ENCODE measurements at regions not wholly inside any gene's neighbourhood (a gene's known extent, or its start where the extent isn't known, plus 50 kb on each side); places are given as distances from the start of the nearest gene placed in this dataset.
"Not testable (repeated sequence)": the region's sequence is repeated elsewhere in the genome, so short reads cannot be mapped to it uniquely, and the experiment has no call there.

DNA sequence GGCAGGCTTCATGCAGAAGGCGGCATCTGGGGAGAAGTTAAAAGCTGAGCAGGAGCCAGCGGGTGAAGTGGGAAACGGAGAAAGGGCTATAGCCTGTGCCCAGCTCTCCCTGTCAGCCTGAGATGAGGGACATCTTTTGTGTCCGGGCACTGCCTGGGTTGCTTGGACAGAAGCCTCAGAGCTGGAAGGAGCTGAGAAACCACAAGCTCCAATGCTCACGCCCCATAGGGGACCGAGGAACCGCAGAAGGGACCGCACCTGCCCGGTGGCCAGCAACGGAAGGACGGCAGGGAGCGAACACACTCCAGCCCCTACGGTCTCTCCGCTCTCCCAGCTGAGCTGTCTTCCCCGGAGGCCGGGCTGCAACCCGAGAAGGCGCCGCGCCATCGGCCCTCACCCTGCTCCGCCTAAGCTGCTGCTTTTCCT lies 175.8 kb downstream of the NPIPB11 start:
- no peak for DNase-seq (ENCODE audit: low read depth, low spot score)
- H3K9me3 ChIP-seq (ENCODE audit: low read depth, low read length): no peaks in the 10 kb centered on the region
- H3K9ac ChIP-seq (ENCODE audit: insufficient read length): no peak overlapping the region
- H3K4me3 ChIP-seq: no peak overlapping the region
- H3K36me3 ChIP-seq (ENCODE audit: insufficient read depth, low read length): no peaks in the 10 kb centered on the region
- H3K27ac ChIP-seq: no peak overlapping the region
- no peak for TF ChIP-seq POLR2AphosphoS5 (IDR thresholded peaks at IDR 0.05; ENCODE audit: borderline replicate concordance, low read depth, low read length)

DNA sequence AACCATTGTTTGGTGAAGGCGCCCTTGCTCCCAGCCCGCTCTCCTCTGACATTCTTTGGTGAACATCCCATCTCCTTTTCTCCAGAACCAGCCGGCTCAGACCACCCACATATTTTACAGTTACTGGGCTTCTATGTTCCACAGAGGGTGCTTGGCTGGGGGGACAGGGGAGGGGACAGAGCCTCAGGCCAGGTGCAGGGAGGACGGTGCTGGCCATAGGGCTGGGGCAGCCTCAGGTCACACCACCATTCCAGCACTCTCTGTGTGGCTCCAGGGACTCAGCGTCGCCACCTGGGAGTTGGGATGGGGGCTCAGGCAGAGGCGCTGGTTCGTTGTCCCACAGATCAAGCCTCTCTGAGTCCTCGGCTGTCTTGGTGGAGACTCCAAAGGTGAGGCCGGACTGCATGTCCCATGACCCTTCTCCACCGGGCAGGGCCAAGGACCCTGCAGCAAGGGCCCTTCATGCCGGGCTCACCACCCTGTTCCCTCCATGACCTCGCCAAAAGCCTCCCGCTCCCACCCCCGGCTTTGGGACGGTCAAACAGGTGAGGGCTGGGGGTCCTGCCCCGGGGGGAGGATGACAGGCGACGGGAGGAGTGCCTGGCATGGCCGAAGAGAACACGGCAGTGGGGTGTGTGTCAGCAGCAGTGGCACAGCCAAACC lies 176.4 kb downstream of the NPIPB11 start:
- not testable (repeated sequence) for DNase-seq (ENCODE audit: low read depth, low spot score)

DNA sequence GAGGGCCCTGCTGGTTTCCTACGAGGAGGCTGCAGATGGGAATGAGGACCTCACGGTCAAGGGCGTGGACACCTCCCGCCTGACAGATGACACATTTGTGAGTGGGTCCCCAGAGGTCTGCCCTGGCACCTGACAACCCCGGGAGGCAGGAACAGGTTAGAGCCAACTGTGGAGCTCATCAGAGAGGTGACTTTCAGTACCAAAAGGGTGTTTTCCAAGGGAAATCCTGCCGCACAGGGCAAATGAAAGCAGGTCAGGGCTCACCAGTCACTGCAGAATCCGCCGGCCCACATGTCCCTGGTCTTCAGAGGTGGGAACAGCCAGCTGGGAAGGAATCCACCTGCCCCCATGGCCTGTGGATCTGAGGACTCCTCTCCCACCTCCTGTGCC lies 176.9 kb downstream of the NPIPB11 start:
- not testable (repeated sequence) for H3K4me3 ChIP-seq; DNase-seq (ENCODE audit: low read depth, low spot score); H3K9ac ChIP-seq (ENCODE audit: insufficient read length); H3K9me3 ChIP-seq (ENCODE audit: low read depth, low read length); H3K27ac ChIP-seq; H3K36me3 ChIP-seq (ENCODE audit: insufficient read depth, low read length)

More for the DNA sequence above, 176.4 kb downstream of the NPIPB11 start:
- H3K9ac ChIP-seq (ENCODE audit: insufficient read length); H3K9me3 ChIP-seq (ENCODE audit: low read depth, low read length); H3K4me3 ChIP-seq; H3K27ac ChIP-seq; H3K36me3 ChIP-seq (ENCODE audit: insufficient read depth, low read length): not testable (repeated sequence)

DNA sequence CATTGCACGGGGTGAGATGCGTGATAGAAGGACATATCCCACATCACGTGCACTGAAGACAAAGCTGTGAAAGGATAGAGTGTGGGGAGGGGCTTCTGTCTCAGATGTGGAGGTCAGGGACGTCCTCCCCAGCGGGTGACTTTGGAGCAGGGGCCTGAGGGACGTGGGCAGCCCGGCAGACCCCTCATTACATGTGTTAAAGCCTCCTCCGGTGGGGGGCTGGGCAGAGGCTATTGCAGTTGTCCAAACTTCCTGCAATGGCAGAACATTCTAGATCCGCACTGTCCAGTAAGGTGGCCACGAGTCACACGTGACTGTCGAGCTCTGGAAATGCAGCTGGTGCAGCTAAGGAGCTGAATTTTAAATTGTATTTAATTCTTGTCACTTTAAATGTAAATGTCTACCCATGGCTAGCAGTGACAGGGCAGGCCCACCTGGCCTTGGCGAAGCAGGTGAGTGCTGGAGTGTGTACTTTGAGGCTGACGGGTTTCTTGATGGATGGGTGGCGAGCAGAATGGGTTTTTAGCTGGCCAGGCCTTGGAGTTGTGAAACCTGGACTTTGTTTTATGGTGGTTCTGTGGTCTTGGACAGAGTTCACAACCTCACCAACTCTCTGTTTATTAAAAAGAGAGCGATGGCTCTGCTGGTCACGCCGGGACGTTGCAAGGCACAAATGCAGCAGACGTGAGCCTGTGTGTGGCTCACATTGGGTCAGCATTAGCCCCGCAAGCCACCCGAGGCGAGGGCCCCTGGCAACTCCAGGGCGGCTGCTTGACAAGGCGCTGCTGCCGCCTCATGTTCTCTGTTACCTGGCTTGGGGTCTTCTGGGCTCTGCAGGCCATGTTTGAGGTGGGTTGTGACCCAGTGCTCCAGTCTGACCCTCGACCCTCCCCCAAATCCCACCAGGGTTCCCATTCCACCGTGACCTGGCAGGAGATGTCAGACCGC lies 177.6 kb downstream of the NPIPB11 start:
- H3K9ac ChIP-seq (ENCODE audit: insufficient read length); H3K4me3 ChIP-seq; H3K27ac ChIP-seq; H3K9me3 ChIP-seq (ENCODE audit: low read depth, low read length); H3K36me3 ChIP-seq (ENCODE audit: insufficient read depth, low read length); DNase-seq (ENCODE audit: low read depth, low spot score): not testable (repeated sequence)

DNA sequence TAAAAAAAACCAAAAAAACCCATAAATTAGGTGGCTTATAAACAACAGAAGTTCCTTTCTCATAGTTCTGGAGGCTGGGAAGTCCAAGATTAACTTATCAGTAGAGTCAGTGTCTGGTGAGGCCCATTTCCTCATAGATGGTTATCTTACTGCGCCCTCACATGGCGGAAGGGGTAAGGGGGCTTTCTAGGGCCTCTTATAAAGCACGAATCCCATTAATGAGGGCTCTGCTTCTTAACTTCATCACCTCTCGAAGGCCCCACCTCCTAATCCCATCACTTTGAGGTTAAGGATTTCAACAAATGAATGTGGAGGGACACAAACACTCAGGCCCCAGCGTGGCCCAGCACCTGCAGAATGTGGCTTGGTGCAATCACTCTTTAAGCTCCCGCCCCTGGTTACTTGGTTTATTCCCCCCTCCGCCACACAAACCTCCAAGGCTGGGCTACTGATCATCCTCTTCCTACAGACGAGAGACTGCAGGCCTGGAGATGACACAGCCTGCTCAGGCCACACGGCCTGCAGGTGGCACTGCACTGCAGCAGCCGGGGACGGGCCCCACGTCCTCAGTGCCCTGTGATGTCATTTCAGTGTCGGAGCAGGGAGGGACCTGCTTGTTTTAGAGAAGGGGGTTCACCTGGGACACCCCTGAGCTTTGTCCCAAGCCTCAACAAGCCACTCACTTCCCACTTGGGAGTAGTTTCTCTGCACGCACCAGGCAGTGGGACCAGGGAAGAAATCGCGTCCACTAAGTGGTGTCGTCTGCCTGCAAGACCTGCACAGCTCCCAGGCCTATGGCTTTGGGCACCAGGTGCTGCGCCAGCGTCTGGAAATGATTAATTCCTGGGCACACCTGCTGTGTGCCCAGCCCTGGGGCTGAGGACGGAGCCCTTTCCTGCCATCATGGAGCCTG lies 178.5 kb downstream of the NPIPB11 start:
- not testable (repeated sequence) for H3K4me3 ChIP-seq; H3K27ac ChIP-seq; DNase-seq (ENCODE audit: low read depth, low spot score); H3K9ac ChIP-seq (ENCODE audit: insufficient read length); H3K36me3 ChIP-seq (ENCODE audit: insufficient read depth, low read length); H3K9me3 ChIP-seq (ENCODE audit: low read depth, low read length)

DNA sequence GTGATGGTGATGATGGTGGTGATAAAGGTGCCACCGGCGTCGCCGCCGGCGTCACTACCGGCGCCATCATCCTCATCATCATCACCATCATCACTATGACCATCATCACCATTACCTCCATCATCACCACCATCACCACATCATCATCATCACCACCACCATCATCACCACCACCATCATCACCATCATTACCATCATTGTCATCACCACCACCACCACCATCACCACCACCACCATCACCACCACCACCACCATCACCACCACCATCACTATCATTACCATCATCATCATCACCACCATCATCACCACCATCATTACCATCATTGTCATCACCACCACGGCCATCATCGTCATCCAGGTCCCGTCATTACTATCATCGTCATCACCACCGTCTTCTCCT lies 179.7 kb downstream of the NPIPB11 start:
- Histone ChIP-seq H3K36me3 (ENCODE audit: insufficient read depth, low read length) (no peaks in the 10 kb centered on the region), H3K4me3 (no peak overlapping the region), H3K9me3 (ENCODE audit: low read depth, low read length) (no peaks in the 10 kb centered on the region), H3K9ac (ENCODE audit: insufficient read length) (no peak overlapping the region), H3K27ac (no peak overlapping the region)
- no peak for DNase-seq (ENCODE audit: low read depth, low spot score)
- no peak for TF ChIP-seq POLR2AphosphoS5 (IDR thresholded peaks at IDR 0.05; ENCODE audit: borderline replicate concordance, low read depth, low read length)
- no peak for TF ChIP-seq EZH2 (IDR thresholded peaks at IDR 0.05)
- TF ChIP-seq FOXP2 (optimal IDR thresholded peaks at IDR 0.05; ENCODE audit: control extremely low read depth, extremely low read length, insufficient read depth): no peak

DNA sequence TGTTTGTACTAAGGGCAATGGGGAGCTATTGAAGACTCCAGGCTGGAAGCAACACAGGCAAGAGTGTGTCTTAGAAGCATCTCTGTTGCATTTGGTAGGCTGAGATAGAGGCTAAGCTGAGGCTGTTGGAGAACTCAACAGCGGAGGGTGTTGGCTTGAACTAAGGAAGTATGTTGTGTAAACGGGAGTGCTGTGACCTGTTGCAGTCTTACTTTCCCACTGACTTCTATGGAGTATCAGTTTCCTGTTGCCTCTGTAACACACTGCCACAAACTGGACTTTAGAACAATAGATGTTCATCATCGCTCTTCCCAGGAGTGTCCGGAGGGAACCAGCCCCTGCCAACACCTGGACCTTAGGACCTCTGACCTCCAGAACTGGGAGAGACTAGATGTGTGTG lies 181.8 kb downstream of the NPIPB11 start:
- not testable (repeated sequence) for H3K27ac ChIP-seq

DNA sequence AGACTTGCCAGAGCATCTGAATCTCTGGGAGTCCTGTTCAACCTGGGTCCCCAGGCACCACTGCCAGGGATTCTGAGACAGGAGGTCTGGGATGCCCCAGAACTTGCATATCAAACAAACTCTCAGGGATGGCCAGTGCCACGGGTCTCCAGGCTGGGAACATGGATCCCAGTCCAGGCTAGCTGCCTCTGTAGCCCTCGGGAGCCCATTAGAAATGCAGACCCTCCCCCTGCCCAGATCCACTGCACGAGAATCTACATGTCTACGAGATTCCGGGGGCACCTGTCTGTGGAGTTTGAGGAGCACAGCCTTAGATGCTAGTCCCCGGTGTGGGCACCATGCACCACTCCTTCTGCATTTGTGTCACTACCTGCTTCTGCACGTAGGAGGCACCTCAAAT lies 183.9 kb downstream of the NPIPB11 start:
- not testable (repeated sequence) for DNase-seq (ENCODE audit: low read depth, low spot score); H3K4me3 ChIP-seq; H3K9ac ChIP-seq (ENCODE audit: insufficient read length); H3K36me3 ChIP-seq (ENCODE audit: insufficient read depth, low read length); H3K27ac ChIP-seq; H3K9me3 ChIP-seq (ENCODE audit: low read depth, low read length)

More for the DNA sequence above, 181.8 kb downstream of the NPIPB11 start:
- not testable (repeated sequence) for H3K9me3 ChIP-seq (ENCODE audit: low read depth, low read length); H3K36me3 ChIP-seq (ENCODE audit: insufficient read depth, low read length); DNase-seq (ENCODE audit: low read depth, low spot score); H3K9ac ChIP-seq (ENCODE audit: insufficient read length); H3K4me3 ChIP-seq

DNA sequence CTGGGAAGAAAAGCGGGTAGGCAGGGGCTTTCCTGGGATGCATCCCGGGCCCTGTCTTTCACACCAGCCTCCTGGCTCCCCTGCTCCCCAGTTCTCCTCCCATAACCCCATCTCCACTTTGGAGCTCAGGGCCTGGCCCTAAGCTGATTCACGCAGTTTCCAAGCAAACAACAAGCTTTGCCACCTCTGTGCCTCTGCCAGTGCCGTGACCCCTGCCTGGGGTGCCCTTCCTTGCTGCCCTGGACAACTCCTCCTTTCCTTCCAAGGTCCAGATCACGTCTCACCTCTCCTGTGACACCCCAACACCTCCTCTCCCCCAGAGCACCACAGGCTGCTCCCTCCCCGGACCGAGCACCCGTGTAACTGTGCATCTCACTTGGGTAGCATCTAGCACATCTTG lies 184.5 kb downstream of the NPIPB11 start:
- Histone ChIP-seq H3K27ac (peak overlapping the region; percentile 97), H3K9ac (ENCODE audit: insufficient read length) (peak overlapping the region; percentile 50), H3K4me3 (peak overlapping the region; percentile 62)
- DNase-seq (ENCODE audit: low read depth, low spot score); H3K36me3 ChIP-seq (ENCODE audit: insufficient read depth, low read length); H3K9me3 ChIP-seq (ENCODE audit: low read depth, low read length): not testable (repeated sequence)

DNA sequence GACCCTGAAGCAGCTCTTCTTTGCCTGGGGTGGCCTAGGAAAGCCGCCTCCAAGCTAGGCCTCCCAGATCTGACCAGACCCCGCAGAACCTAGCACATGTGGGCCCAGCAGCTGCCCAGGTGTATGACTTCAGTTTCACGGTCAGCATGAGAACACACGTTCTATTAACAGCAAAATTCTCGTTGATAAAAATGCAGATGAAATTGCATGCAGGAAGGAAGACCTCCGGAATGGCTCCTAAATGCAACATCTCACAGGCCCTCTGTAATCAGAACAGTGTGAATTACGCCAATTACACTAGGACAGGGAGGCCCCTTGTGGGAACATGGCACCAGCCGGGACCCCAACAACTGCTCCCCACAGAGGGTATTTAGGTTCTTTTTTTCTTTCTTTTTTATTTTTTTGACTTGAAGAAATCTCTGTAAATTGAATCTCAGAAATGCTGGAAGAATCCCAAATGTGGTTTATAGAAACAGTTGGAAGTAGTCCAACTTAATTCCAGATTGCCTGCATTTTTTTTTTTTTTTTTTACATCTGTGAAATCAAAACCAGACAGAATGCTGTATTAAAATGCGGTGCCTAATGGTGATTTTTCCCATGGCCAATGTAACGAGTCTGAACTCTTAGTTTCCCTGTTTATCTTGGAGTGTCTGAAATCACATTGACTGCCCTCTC lies 185.1 kb downstream of the NPIPB11 start:
- H3K27ac ChIP-seq: peak overlapping the region; percentile 97
- peak overlapping the region; percentile 62 for H3K4me3 ChIP-seq
- peak overlapping the region; percentile 50 for H3K9ac ChIP-seq (ENCODE audit: insufficient read length)
- H3K36me3 ChIP-seq (ENCODE audit: insufficient read depth, low read length); H3K9me3 ChIP-seq (ENCODE audit: low read depth, low read length): not testable (repeated sequence)
- peak; percentile 73 for DNase-seq (ENCODE audit: low read depth, low spot score)

DNA sequence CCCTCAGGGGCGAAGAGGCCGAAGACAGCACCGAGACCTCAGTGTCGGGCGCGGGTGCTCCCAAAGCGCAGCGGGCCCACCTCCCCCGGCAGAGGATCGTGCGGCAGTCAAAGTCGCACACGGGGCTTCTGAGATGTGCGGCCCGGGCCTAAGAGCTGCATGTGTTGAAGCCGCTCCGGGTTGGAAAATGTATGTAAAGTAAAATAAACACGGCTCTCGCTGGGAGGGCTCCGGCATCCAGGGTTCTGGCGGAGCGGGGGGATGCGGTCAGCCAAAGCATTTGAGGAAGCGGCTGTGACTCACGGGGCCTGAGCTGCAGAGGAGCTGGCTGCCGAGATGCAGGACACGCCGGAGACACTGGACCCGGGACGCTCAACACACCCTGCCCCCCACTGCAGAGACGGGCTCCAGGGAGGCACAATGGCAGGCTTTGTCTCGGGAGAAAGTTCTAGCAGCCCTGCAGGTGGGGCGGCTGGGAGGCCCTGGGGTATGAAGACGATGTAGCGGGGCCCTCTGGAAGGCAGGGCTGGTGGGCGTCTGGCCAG lies 185.8 kb downstream of the NPIPB11 start:
- not testable (repeated sequence) for H3K27ac ChIP-seq; H3K36me3 ChIP-seq (ENCODE audit: insufficient read depth, low read length); H3K9me3 ChIP-seq (ENCODE audit: low read depth, low read length); H3K9ac ChIP-seq (ENCODE audit: insufficient read length); DNase-seq (ENCODE audit: low read depth, low spot score); H3K4me3 ChIP-seq

DNA sequence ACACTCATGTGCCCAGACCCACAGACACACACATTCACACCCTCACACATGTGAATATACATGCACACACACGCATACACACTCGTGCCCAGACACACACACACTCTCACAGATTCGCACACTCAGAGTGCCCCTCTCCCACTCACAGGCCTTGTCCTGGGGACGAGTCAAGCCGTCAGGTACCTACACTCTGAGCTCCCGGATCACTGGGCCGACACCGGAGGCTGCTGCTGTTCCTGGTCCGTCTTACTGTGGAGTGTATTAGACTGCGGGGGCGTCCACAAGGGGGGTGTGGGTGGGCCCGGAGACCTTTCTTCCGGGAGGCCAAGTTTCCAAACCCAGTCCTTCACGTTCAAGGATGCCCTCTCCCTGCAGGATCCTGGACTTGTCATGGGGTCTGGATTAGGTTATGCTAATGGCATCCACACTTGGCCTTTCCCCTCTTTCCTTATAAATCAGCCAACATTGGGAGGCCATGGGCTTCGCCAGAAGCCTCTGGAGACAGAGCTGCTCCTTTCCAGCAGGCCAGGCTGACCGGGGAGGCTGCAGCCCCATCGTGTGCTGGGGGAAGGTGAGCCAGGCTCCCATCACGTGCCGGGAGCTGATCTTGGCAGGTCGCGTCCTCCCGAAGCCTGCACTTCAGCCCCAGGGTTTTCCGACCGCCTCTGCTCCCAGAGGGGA lies 186.4 kb downstream of the NPIPB11 start:
- not testable (repeated sequence) for H3K36me3 ChIP-seq (ENCODE audit: insufficient read depth, low read length); H3K27ac ChIP-seq; H3K9me3 ChIP-seq (ENCODE audit: low read depth, low read length); H3K4me3 ChIP-seq; DNase-seq (ENCODE audit: low read depth, low spot score); H3K9ac ChIP-seq (ENCODE audit: insufficient read length)
